ENCODE measurements at regions not wholly inside any gene's neighbourhood (a gene's known extent, or its start where the extent isn't known, plus 50 kb on each side); places are given as distances from the start of the nearest gene placed in this dataset.

DNA sequence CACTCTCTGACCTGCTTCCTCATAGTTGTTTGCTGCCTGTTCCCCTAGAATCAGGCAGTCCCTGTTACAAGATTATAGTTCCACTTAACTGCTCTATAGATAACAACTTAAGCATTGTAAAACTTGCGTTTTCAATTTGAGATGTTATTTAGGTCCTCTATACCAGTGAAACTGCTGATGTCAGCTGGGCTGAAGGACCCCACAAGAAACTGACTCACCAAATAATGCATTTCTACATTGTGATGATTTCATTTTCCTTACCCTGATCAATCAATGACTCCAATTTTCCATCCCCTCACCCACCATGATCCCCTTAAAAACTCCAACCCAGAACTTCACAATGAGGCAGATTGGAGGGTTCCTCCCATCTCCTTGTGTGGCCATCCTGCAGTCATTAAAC, 280.7 kb downstream of the SLITRK1 start:
- no peak for DNase-seq (ENCODE audit: low read depth)

- DNase-seq (ENCODE audit: low read depth), result no peak
These were observed 290.2 kb downstream of the SLITRK1 start for GRCh38 chr13:83592095-83592494.

DNA sequence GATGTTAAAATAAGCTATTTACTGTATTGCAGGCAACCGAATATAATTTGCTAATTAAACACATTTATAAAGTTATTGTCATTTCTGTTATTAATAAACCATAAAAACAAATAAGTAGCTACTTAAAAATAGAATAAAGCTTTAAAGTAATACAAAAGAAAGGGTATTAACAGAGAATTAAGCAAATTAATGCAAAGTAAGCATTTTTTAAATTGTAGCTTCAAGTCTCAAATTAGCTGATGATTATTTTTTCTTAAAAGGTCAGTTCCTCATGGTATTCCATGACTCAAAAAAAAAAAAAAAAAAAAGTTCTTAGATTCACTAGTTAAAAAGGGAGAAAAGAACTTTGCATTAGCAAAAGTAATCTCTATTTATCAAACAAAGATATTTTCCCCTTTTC, 292.5 kb downstream of the SLITRK1 start:
- DNase-seq (ENCODE audit: low read depth), result no peak

GRCh38 chr13:83577183-83577582, 305.1 kb downstream of the SLITRK1 start:
- DNase-seq (ENCODE audit: low read depth), result no peak

GRCh38 chr13:83568019-83568418, 314.3 kb downstream of the SLITRK1 start:
- no peak for DNase-seq (ENCODE audit: low read depth)

DNA sequence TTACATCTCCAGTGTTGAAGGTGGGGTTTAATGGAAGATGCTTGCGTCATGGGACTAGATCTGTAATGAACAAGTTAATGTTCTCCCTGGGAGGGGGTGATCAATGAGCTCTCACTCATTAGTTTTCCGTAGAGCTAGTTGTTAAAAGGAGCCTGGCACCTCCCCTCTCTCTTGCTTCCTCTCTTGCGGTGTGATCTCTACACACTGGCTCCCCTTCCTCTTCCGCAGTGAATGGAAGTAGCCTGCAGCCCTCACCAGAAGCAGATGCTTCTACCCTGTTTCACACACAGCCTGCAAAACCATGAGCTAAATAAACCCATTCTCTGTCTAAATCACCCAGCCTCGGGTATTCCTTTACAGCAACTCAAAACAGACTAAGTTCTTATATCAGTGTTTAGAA, 318.8 kb downstream of the SLITRK1 start:
- no peak for DNase-seq (ENCODE audit: low read depth)

GRCh38 chr13:83557845-83558244, 324.4 kb downstream of the SLITRK1 start:
- no peak for DNase-seq (ENCODE audit: low read depth)

DNA sequence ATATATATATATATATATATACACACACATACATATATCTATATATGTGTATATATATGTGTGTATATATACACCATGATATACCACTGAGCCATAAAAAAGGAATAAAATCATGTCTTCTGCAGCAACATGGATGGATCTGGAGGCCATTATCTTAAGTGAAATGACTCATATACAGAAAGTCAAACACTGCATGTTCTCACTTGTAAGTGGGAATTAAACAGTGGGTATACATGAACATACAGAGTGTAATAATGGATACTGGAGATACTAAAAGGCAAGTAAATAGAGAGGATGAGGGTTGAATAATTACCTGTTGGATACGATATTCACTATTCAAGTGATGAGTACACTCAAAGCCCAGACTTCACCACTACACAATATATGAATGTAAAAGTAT, 332.6 kb downstream of the SLITRK1 start:
- no peak for DNase-seq (ENCODE audit: low read depth)

DNA sequence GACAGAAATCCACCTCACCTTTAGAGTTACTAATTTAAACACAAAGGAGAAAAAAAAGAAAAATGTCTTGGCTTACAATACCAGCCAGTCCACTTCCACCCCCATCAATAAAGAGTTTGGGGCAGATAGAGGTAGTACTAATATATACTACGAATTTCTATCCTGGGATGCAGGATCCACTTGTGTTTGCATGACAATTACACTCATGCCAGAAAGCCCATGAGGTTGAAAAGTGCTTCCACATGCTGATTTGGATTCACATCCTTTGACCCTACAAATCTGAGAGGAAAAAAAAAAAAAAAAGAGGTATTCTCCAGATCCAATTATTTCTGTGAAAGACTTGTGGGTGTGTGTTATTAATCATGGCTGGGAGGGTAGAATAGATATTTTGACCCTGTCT, 335.2 kb downstream of the SLITRK1 start:
- DNase-seq (ENCODE audit: low read depth), result no peak

GRCh38 chr13:83546476-83546875, 335.8 kb downstream of the SLITRK1 start:
- DNase-seq (ENCODE audit: low read depth), result no peak

GRCh38 chr13:83538636-83539035, 343.6 kb downstream of the SLITRK1 start:
- no peak for DNase-seq (ENCODE audit: low read depth)

GRCh38 chr13:83536941-83537340, 345.3 kb downstream of the SLITRK1 start:
- no peak for DNase-seq (ENCODE audit: low read depth)

- no peak for DNase-seq (ENCODE audit: low read depth)
These were observed 346.1 kb downstream of the SLITRK1 start for GRCh38 chr13:83536153-83536552.

- DNase-seq (ENCODE audit: low read depth), result no peak
These were observed 349.5 kb downstream of the SLITRK1 start for GRCh38 chr13:83532809-83533208.

DNA sequence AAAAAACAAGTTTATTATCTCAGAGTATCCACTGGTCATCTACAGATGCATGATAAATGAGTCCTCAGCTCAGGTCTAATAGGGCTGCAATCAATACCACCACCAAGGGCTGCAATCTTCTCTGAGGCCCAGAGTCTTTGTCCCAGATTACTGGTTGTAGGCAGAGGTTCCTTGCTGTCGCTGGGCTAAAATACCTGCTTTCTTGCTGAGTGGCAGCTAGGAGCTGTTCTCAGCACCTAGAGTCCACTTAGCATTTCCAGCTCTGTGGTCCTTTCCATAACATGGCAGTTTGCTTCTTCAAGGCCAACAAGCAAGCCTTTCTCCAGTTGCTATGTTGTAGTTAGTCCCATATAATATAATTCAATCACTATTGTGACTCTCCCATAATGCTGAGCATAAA, 351.3 kb downstream of the SLITRK1 start:
- DNase-seq (ENCODE audit: low read depth), result no peak

GRCh38 chr13:83516781-83517180, 365.5 kb downstream of the SLITRK1 start:
- no peak for DNase-seq (ENCODE audit: low read depth)

DNA sequence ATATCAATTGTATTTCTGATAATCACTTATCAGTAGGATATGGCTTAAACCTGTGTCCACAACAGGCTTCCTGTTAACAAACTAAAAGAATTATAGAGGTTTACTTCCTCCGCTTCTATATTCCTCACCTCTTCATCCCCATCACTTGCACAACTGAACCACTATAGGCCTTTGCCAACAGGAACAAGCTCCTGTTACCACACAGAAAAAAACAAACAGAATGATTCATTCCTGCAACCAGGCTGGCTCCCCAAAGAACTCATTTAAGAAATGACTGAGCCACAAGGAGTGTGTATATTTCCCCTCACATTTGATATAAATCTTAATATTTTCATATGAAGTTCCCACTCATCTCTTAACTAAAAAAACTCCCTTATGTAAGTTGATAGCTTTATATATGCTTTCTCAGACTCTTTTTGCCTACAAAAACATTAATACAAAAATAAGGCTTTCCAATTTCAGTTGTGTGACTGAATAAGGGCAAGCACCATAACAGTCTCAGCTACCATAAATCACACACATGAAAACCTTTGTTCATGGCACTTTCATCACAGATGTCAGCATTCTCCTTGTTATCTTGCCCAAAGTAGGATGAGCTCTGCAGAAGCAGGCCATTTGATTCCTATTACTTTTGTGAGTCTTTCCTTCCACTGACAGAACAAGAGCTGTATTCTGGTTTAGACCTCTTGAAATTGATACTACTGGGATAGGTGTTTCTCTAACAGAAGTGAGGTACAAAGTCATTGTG, 366.8 kb downstream of the SLITRK1 start:
- DNase-seq (ENCODE audit: low read depth), result peak; percentile 43

GRCh38 chr13:83508771-83509301, 373.4 kb downstream of the SLITRK1 start:
- DNase-seq (ENCODE audit: low read depth), result peak; percentile 3

- DNase-seq (ENCODE audit: low read depth), result peak; percentile 31
These were observed 378.9 kb downstream of the SLITRK1 start for GRCh38 chr13:83503424-83503823.

GRCh38 chr13:83499286-83499685, 383.0 kb downstream of the SLITRK1 start:
- no peak for DNase-seq (ENCODE audit: low read depth)

- DNase-seq (ENCODE audit: low read depth), result peak; percentile 16
These were observed 383.6 kb downstream of the SLITRK1 start for GRCh38 chr13:83498481-83499190.

DNA sequence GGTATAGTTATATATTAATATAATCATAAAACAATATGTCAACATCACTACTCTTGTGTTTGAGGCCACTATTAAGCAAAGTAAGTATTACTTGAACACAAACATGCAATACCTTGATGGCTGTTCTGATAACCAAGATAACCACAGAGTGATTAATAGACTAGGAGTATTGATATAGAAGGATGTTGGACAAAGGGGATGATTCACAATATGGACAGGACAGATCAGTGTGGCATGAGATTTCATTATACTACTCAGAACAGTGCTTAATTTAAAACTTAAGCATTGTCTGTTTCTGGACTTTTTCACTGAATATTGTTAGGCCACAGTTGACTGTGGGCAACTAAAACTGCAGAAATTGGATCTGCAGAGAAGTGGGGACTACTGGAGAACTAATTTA, 384.2 kb downstream of the SLITRK1 start:
- no peak for DNase-seq (ENCODE audit: low read depth)

DNA sequence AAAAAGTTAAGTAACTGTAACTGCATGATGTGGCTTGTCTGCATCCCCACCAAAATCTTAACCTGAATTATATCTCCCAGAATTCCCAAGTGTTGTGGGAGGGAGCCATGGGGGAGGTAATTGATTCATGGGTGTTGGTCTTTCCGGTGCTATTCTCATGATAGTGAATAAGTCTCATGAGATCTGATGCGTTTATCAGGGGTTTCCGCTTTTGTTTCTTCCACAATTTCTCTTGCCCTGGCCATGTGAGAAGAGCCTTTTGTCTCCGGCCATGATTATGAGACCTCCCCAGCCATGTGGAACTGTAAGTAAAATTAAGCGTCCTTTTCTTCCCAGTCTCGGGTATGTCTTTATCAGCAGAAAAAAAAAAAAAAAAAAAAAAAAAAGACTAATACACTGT, 385.8 kb downstream of the SLITRK1 start:
- DNase-seq (ENCODE audit: low read depth), result no peak
